Esophagus (tissue), 2 donors: ENCODE measurements at regions not wholly inside any gene's neighbourhood (a gene's known extent, or its start where the extent isn't known, plus 50 kb on each side); places are given as distances from the start of the nearest gene placed in this dataset.

ENCODE experiments used
- H3K27ac ChIP-seq, 2 donors: one replicate each; pipeline ENCODE4 v1.5.1; 2013; ENCODE audit warnings: low read depth in 2 of 2, mild to moderate bottlenecking in 2 of 2, inconsistent platforms in 1 of 2, low read length in 1 of 2, moderate library complexity in 1 of 2
- H3K27me3 ChIP-seq, 2 donors: one replicate each; pipeline ENCODE4 v1.6.1; 2013; ENCODE audit warnings: low read length in 2 of 2, control low read depth in 1 of 2, mild to moderate bottlenecking in 1 of 2; ENCODE audit not compliant: insufficient read depth in 2 of 2, control insufficient read depth in 1 of 2
- H3K36me3 ChIP-seq, 2 donors: one replicate each; pipeline ENCODE4 v1.6.1; 2013; ENCODE audit warnings: low read length in 1 of 2; ENCODE audit not compliant: control insufficient read depth in 2 of 2, insufficient read depth in 2 of 2
- H3K4me1 ChIP-seq, 2 donors: one replicate each; pipeline ENCODE4 v1.6.1; 2013; ENCODE audit warnings: low read length in 1 of 2; ENCODE audit not compliant: control insufficient read depth in 2 of 2, insufficient read depth in 2 of 2
- H3K4me3 ChIP-seq, 2 donors: one replicate each; pipeline ENCODE4 v1.5.1; 2013; ENCODE audit warnings: low read length in 2 of 2, mild to moderate bottlenecking in 2 of 2, low read depth in 1 of 2, moderate library complexity in 1 of 2
- H3K9me3 ChIP-seq, 2 donors: one replicate each; pipeline ENCODE4 v1.6.1; 2013; ENCODE audit warnings: mild to moderate bottlenecking in 2 of 2, low read depth in 1 of 2, low read length in 1 of 2, moderate library complexity in 1 of 2; ENCODE audit not compliant: control insufficient read depth in 2 of 2, insufficient read depth in 1 of 2
- WGBS, 2 donors: extraction: QIAGEN DNeasy Blood & Tissue Kit; methylation state at CpG; one replicate each; pipeline ENCODE4 v1.1.7; 2013; 5-methylcytosine and 5-hydroxymethylcytosine counted together
- donor health status: healthy with polysubstance abuse.
- donor health status: Bipolar disorder and iron deficiency.

GRCh38 chr2:180647221-180647620 lies 333.2 kb upstream of the UBE2E3 start:
- Histone ChIP-seq H3K36me3 (no peaks in the 10 kb centered on the region), H3K27ac (no peak overlapping the region), H3K4me1 (no peaks in the 10 kb centered on the region), H3K27me3 (no peaks in the 10 kb centered on the region), H3K9me3 (no peaks in the 10 kb centered on the region), H3K4me3 (no peak overlapping the region)

DNA sequence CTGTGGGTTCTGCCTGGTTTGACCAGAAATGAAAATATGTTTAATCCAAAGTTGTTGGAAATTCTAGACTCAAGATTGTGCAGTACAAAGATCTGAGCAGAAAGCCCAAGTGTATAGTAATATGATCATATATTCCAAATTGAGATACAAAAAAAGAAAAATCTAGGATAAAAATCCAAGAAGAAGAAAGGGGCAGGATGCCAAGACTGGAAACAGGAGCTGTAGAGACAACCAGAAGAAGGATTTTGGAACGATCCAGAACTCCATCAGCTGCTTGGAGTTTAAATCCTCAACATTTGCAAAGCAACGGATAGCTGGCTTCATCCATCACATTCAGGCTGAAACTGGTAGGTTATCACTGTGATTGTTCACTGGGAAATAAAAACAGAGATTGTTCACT lies 333.6 kb upstream of the UBE2E3 start:
- H3K27ac ChIP-seq: no peak overlapping the region
- WGBS, 2 donors: 60 to 64% methylated on average over 2 of the region's 2 CpGs
- H3K36me3 ChIP-seq: no peaks in the 10 kb centered on the region
- no peak overlapping the region for H3K4me3 ChIP-seq
- H3K27me3 ChIP-seq: no peaks in the 10 kb centered on the region
- no peaks in the 10 kb centered on the region for H3K9me3 ChIP-seq
- no peaks in the 10 kb centered on the region for H3K4me1 ChIP-seq

DNA sequence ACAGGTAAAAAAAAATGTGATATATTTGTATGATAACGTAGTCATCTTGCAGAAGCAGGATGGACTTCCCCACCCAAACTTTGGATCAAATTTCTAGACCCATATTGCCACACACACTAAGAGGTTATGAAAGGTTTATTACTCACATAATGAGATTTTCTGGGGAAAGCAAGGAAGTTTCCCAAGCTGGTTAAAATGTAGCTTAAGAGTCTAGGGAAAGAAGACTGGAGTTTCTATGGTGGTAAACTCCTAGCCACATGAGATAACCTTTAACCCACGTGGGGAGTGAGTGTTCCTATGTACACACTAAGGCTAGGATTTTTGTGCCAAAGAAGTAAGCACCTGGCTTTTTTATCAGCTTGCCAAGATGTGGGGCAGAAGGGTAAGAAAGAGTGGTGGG lies 335.7 kb upstream of the UBE2E3 start:
- Histone ChIP-seq H3K27me3 (no peaks in the 10 kb centered on the region), H3K4me1 (no peaks in the 10 kb centered on the region), H3K9me3 (no peaks in the 10 kb centered on the region), H3K27ac (no peak overlapping the region), H3K4me3 (no peak overlapping the region), H3K36me3 (no peaks in the 10 kb centered on the region)
- WGBS, 2 donors: 53 to 65% methylated on average over 2 of the region's 2 CpGs

- H3K27me3 ChIP-seq: no peaks in the 10 kb centered on the region
- H3K9me3 ChIP-seq: no peaks in the 10 kb centered on the region
- H3K4me1 ChIP-seq: no peaks in the 10 kb centered on the region
- WGBS, 2 donors: 93 to 95% methylated on average over 2 of the region's 2 CpGs
- H3K27ac ChIP-seq: no peak overlapping the region
- no peaks in the 10 kb centered on the region for H3K36me3 ChIP-seq
- H3K4me3 ChIP-seq: no peak overlapping the region
These were observed 349.6 kb upstream of the UBE2E3 start for GRCh38 chr2:180630756-180631155.

GRCh38 chr2:180625006-180625844 lies 355.2 kb upstream of the UBE2E3 start:
- no peaks in the 10 kb centered on the region for H3K36me3 ChIP-seq
- H3K4me3 ChIP-seq: no peak overlapping the region
- no peak overlapping the region for H3K27ac ChIP-seq
- 81 to 90% methylated on average over 4 of the region's 4 CpGs for WGBS, 2 donors
- no peaks in the 10 kb centered on the region for H3K9me3 ChIP-seq
- no peaks in the 10 kb centered on the region for H3K27me3 ChIP-seq
- no peaks in the 10 kb centered on the region for H3K4me1 ChIP-seq

DNA sequence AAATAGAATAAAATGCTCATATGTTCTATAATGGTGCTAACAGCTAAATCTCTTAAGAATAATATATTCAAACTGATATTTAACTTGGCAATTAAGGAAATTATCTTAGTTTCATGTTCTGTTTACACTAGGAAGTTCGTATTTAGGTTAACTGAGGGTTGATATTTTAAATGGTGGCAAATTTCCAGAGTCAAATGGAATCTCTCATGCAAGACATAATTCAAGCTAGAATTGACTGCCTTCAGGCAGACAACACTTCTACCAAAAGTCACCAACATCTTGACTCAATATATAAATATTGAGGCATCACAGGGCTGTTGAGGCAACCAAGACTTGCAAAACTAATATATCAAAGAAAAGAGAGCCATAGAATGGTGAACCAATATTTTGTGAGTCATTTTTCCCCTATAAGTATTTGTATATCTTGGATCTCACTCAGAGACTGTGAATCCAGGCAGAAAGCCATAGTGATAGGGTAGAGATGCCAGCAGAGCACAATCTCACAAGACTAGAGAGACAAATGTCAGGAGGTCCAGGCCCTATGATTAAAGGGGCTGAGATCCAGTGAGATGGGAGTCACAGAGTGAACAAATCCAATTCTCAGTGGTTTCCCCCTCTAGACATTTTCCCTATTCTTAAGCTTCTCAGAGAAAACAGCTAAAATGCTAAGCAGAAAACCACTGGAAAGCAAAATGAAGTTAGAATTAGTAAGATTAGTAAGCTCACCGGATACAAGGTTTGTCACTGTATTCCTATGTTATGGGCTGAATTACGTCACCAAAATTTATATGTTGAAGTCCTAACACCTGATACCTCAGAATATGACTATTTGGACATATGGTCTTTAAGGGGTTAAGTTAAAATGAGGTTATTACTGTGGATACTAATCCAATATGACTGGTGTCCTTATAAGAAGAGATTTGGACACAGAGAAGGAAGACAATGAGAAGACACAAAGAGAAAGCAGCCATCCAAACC lies 358.2 kb upstream of the UBE2E3 start:
- H3K36me3 ChIP-seq: no peaks in the 10 kb centered on the region
- 62 to 64% methylated on average over 3 of the region's 3 CpGs for WGBS, 2 donors
- H3K4me1 ChIP-seq: no peaks in the 10 kb centered on the region
- H3K27ac ChIP-seq: no peak overlapping the region
- no peak overlapping the region for H3K4me3 ChIP-seq
- no peaks in the 10 kb centered on the region for H3K27me3 ChIP-seq
- no peaks in the 10 kb centered on the region for H3K9me3 ChIP-seq

DNA sequence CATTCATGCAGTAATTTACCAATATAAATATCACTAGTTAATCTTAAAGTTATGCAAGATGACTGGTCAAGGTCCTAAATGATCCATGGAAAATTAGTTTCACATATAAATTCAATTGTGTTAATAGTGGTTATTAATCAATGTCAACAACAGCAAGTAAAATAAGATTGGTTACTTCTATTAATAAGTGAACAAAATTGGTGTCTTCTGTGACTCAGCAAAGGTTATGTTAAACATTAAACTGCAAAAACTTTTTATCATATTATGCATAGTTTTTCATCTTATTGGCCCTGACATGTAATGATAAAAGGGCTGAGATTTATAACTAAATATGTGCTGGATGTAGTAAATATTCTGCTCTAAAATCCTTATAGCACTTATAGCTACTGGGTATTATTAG lies 359.0 kb upstream of the UBE2E3 start:
- no peaks in the 10 kb centered on the region for H3K9me3 ChIP-seq
- H3K27ac ChIP-seq: no peak overlapping the region
- H3K4me1 ChIP-seq: no peaks in the 10 kb centered on the region
- no peak overlapping the region for H3K4me3 ChIP-seq
- no peaks in the 10 kb centered on the region for H3K36me3 ChIP-seq
- no peaks in the 10 kb centered on the region for H3K27me3 ChIP-seq

DNA sequence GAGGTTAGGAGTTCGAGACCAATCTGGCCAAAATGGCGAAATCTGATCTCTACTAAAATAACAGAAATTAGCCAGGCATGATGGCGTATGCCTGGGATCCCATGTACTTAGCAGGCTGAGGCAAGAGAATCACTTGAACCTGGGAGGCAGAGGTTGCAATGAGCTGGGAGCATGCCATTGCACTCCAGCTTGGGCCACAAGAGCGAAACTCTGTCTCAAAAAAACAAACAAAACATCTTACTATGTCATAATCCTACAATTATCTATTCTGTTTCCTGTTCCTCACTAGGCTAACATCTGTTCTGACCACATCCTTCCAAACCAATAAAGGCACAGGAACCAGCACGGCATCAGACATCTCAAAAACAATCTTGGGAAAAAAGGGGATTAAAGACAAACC lies 361.8 kb upstream of the UBE2E3 start:
- Histone ChIP-seq H3K4me3 (no peak overlapping the region), H3K4me1 (no peaks in the 10 kb centered on the region), H3K27ac (no peak overlapping the region), H3K9me3 (no peaks in the 10 kb centered on the region), H3K36me3 (no peaks in the 10 kb centered on the region), H3K27me3 (no peaks in the 10 kb centered on the region)
- 85 to 87% methylated on average over 5 of the region's 5 CpGs for WGBS, 2 donors

DNA sequence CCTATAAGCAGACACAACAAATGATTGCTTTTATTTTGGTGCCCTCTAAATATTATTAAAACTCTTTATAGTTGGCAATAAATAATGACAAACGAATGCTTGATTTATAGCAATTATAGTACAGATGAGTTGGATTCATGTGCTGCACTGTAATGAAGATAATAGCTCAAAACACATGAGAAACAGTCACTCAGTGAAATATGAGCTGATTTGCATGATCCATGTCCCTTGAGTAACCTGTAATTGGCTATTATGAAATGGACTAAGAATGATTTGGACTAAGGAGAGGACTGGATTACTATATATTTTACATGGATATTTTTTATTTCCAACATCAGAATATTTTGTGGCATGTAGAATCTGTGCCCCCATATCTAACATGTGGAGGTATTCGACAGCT lies 365.6 kb upstream of the UBE2E3 start:
- no peaks in the 10 kb centered on the region for H3K27me3 ChIP-seq
- H3K27ac ChIP-seq: no peak overlapping the region
- H3K4me1 ChIP-seq: no peaks in the 10 kb centered on the region
- no peaks in the 10 kb centered on the region for H3K9me3 ChIP-seq
- H3K36me3 ChIP-seq: no peaks in the 10 kb centered on the region
- WGBS, 2 donors: 82 to 88% methylated on average over 2 of the region's 2 CpGs
- no peak overlapping the region for H3K4me3 ChIP-seq
